Gastrocnemius medialis (tissue), 4 donors: ENCODE measurements at regions not wholly inside any gene's neighbourhood (a gene's known extent, or its start where the extent isn't known, plus 50 kb on each side); places are given as distances from the start of the nearest gene placed in this dataset.

Experiments
- CTCF ChIP-seq, 5 experiments: fragments of 450-650 bp in 3 of 5; fragments of 200-600 bp in 2 of 5; sonication (generic) in 2 of 5; IDR thresholded peaks in 4 of 5; conservative IDR thresholded peaks in 1 of 5; 1 replicate in 4 of 5; 2 replicates in 1 of 5; pipeline ENCODE4 v1.5.1; 2016 to 2019; ENCODE audit warnings: antibody characterized with exemption in 5 of 5, mild to moderate bottlenecking in 3 of 5, moderate library complexity in 3 of 5
- POLR2A ChIP-seq, 2 donors: fragments of 450-650 bp; IDR thresholded peaks; one replicate each; pipeline ENCODE4 v1.6.1; 2017; ENCODE audit warnings: antibody characterized with exemption in 2 of 2, mild to moderate bottlenecking in 2 of 2, moderate library complexity in 2 of 2

- TF ChIP-seq CTCF (IDR thresholded peaks at IDR 0.05 in 4 of 5, conservative IDR thresholded peaks at IDR 0.05 in 1 of 5) (no peak), POLR2A (IDR thresholded peaks at IDR 0.05) (no peak)
These were observed 98.3 kb upstream of the SPATA12 start for GRCh38 chr3:56962206-56962605.
